NCI-H524 (cell line): ENCODE measurements at regions not wholly inside any gene's neighbourhood (a gene's known extent, or its start where the extent isn't known, plus 50 kb on each side); places are given as distances from the start of the nearest gene placed in this dataset.

Experiments used
- DNase-seq, 2 experiments: peaks; one replicate each; lab custom pipeline; 2025; lab: John Stamatoyannopoulos, UW

- no peak for DNase-seq
Measured at GRCh38 chr13:107392205-107392604, 823.1 kb downstream of the LIG4 start.

DNA sequence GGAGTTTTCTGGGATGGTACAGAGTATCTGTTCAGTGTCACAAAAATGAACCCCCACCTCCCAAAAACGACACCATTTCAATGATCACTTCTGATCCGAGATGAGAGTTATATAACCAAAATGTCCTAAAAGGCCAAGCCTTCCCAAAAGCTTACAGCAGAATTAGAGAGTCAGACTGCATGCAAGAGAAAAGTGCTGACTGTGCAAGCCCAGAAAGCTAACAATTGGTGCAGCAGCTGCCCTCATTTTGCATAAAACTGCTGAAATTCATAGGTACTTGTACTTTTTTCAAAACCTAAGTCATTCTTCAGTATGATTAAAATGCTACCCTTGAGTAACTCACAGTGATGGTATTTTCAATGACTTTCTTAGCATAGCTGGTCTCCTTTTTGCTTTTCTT lies 819.6 kb upstream of the ARGLU1 start:
- no peak for DNase-seq

DNA sequence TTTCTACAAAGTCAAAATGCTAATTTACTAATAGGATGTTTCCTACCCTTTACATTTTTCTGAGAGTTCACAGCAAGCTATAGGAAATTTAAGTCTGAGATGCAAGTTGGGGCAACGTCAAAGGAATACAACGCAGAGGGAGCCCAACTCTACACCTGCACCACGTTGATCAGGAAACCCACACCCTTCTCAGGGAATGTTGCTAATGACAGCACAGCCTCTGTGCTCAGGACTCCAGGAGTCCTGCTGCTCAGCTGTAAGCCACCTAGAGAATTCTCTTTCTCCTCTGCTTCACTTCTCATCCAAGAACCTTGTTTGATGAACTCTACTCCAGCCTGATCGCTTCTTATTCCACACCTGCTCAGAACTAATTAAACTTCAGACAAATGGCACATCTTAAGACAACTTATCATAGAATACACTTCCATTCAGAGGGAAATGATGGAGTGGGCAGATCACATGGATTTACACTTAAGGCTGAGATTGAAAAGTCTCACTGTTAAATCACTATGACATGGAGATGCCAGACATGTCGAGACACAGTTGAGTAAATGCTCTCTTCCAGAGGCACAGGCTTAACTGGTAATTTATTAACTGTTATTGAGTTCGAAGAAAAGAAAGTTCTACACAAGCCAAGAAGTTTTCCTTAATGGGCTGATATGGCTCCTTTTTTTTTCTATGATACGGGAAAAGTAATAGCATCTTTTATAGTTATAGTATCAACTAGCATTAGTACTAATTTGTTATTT lies 811.6 kb upstream of the ARGLU1 start:
- DNase-seq, result no peak

DNA sequence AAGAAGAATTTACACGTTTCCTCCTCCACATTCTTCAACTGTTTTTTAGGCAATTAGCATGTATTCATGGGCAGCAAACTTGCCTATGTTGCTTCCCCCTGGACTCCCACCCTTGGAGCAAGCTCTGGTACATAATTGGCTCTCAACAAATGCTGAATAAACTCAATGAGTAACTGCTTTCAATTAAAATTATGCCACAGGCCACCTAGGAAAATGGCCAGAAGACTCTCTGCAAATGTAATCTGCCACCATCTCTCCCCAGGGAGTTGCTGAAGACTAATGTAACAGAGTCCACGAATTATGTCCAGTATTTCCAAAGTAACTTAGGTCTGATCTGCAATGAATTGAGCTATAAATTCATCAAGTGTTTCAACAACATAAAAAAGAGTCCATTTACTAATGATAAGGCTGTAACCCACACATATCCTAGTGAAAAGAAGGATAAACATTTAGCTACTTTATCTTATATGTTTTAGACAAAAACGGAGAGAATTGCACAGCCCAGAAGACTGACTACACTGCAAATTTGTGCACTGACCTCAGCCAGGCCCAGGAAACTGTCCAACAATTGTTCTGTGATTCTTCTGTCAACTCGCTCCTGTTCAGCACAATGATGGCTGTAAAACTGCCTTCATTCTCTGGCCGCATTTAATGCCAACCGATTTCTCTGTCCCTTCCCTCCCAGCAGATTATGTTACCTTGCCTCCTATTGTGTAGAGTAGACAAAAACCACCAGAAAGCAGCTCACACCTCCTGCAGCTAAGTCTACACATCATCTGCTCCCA lies 808.6 kb upstream of the ARGLU1 start:
- no peak for DNase-seq

GRCh38 chr13:107375701-107376340 lies 807.9 kb upstream of the ARGLU1 start:
- DNase-seq, result no peak

- no peak for DNase-seq
Measured at GRCh38 chr13:107374038-107374437, 806.1 kb upstream of the ARGLU1 start.

DNA sequence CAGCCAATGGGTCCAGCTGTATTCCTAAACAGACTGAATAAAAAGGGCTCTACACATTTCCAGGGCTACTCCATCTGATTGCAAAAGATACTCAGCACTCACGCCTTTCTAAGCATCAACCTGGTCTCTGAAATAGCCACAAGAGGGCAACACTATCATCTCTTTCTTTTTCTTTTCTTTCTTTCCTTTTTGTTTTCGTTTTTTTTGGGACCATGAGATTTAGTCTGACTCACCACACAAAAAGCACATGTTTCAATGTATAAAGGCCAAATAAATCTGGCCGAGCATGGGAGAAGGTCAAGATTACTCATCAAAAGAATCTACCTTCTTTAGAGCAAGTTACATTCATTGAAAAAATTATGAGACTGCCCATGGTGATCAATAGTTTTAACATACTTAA lies 805.6 kb upstream of the ARGLU1 start:
- DNase-seq, result peak; percentile 10 to 34

- no peak for DNase-seq
Measured at GRCh38 chr13:107370015-107370785, 802.3 kb upstream of the ARGLU1 start.

DNA sequence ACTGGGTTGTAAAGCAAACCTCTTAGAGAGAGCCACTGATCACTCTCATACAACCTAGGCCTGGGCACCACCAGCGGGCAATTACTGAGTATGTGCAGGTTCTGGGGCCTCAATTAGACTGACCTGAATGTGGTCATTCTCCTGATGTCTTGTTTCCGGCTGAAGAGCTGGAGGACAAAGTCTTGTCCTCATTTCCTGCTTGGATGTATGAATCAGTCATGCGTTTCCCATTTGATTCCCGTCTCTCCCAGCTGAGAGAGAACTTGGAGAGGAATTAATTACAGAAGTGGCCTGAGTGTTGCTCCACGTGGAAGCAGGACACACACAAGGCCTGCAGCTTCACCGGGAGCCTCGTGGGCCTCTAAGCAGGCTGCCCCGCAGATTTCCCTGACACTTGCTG lies 799.3 kb upstream of the ARGLU1 start:
- DNase-seq, result no peak

DNA sequence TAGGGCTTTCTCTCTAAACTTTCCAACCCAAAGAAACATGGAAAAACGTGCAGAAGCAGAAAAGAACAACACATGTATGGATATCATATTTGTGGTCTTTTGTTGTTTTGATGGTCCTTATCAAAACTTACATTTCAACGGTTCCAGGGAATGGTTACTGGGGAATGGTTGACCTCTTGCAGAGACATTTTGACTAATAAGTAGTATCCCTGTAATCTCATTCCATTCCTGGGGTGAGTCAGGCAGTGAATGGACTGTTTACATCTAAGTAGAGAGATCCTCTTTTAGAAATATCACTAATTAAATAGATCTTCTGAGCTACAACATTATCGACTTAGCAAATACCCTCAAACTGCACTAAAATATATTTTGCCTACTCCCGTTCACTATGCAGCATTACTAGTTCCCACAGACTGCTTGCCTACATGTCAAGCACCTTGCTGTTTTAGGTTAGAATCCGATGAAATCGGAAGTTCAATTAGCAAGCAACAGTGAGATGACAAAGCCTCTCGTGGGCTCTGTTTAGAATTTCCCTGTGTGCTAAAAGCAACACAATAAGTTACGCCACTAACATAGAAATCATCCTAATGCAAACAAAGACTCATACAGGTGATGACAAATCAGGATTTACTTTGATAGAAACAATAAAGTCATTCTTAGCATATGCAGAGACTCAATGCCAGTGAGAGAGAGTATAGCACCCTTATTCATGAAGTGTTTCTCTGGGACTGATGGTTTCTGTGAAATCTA lies 797.7 kb upstream of the ARGLU1 start:
- no peak for DNase-seq

GRCh38 chr13:107364658-107365057 lies 796.7 kb upstream of the ARGLU1 start:
- DNase-seq, result no peak

GRCh38 chr13:107361666-107362065 lies 793.7 kb upstream of the ARGLU1 start:
- no peak for DNase-seq

GRCh38 chr13:107360010-107360409 lies 792.1 kb upstream of the ARGLU1 start:
- DNase-seq, result no peak

DNA sequence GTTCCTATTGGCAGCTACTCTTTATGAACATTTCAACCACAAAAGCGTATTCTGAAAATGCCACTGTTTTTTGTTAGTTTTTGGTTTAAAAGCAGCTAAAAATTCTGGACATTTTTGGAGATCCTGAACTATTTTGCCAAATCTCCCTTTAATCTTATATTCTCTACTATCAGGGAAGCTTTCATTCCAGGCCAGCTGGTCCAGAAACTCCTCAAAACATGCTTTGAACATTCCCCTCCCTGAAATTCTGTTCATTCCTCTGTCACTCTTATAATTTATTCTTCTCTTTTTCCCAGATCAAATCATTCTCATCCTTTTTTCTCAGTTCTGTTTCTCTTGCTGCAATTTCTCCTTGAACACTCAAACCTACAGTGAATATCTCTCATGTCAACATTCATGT lies 790.9 kb upstream of the ARGLU1 start:
- no peak for DNase-seq

DNA sequence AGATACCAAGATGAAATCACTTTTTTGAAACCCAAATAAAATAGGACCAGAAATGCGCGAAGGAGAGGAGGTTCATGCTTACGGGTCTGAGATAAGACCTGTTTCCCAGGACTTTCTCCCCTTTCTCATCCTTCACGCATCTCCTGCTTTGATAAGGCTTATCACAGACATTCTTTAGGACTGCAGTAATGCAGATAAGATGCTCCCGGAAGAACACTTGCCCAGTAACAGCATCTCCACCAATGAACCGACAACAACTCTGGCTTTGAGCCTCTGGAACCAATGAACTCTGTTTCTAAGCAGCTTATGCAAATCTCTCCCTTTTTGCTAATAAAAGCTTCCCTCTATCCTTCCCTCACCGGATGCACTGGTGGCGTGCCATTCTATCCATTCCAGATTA lies 783.4 kb upstream of the ARGLU1 start:
- DNase-seq, result no peak

- no peak for DNase-seq
Measured at GRCh38 chr13:107348925-107349324, 781.0 kb upstream of the ARGLU1 start.

- no peak for DNase-seq
Measured at GRCh38 chr13:107348471-107348870, 780.5 kb upstream of the ARGLU1 start.

GRCh38 chr13:107347641-107348369 lies 779.9 kb upstream of the ARGLU1 start:
- no peak for DNase-seq

DNA sequence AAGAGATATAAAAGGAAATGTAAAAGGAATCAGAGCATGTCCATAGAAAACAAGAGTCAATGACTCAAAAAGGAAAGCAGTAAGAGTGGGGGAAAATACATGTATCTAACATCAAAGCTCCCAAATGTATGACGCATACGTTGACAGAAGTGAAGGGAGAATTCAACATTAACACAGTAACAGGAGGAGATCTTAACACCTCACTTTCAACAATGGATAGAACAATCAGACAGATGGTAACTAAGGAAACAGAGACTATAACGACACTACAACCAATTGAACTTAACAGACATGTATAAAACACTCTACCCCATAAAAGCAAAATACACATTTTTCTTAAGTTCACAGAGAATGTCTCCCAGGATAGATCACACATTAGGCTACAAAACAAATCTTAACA lies 774.8 kb upstream of the ARGLU1 start:
- DNase-seq, result no peak

DNA sequence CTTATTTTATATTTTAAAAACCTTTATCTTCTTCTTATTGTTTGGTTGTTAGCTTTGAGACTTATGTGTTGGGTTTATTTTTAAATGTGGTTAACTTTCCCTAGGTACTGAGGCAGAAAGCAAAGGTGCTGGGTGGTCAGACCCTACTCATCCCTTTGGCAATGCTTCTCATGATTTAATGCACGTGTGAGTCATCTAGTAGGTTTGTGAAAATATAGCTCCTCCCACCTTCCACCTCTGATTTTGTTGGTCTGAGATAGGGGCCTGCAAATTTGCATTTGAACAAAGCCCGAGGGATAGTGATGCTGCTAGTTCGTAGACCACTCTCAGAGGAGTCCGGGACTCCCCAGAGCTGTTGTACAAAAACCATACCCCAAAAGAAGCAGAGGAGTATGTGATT lies 771.3 kb upstream of the ARGLU1 start:
- no peak for DNase-seq

DNA sequence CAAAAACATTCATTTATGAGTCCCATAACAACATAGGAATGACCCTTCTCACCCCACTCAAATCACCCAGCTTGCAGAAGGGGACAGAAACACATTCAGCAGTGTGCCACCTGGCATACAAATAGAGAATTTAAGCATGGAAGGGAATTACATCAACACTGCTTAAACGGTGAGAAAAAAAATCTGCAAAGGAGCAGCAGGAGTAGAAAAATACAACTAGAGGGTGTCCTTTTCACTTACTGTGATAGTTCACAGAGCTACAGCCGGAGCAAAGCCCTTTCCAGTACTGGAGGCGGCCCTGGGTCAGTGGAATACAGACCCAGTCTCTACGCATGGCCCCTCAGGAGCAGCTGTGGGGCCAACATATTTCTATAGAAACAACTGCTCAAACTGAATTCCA lies 764.3 kb upstream of the ARGLU1 start:
- DNase-seq, result no peak
